OCI-LY3 (cell line): ENCODE measurements at regions not wholly inside any gene's neighbourhood (a gene's known extent, or its start where the extent isn't known, plus 50 kb on each side); places are given as distances from the start of the nearest gene placed in this dataset.

Source experiments
- CTCF ChIP-seq: fragments of 200-600, 300-600 bp; sonication (generic); IDR thresholded peaks from 2 replicates; pipeline ENCODE4 v1.5.1; 2014; ENCODE audit warnings: antibody characterized with exemption, low read length, low read depth
- EZH2phosphoT487 ChIP-seq: fragments of 200-600 bp; shearing (Covaris generic); IDR thresholded peaks from 2 replicates; pipeline ENCODE4 v1.6.1; 2018; ENCODE audit warnings: antibody characterized with exemption, mixed run types, low read depth

DNA sequence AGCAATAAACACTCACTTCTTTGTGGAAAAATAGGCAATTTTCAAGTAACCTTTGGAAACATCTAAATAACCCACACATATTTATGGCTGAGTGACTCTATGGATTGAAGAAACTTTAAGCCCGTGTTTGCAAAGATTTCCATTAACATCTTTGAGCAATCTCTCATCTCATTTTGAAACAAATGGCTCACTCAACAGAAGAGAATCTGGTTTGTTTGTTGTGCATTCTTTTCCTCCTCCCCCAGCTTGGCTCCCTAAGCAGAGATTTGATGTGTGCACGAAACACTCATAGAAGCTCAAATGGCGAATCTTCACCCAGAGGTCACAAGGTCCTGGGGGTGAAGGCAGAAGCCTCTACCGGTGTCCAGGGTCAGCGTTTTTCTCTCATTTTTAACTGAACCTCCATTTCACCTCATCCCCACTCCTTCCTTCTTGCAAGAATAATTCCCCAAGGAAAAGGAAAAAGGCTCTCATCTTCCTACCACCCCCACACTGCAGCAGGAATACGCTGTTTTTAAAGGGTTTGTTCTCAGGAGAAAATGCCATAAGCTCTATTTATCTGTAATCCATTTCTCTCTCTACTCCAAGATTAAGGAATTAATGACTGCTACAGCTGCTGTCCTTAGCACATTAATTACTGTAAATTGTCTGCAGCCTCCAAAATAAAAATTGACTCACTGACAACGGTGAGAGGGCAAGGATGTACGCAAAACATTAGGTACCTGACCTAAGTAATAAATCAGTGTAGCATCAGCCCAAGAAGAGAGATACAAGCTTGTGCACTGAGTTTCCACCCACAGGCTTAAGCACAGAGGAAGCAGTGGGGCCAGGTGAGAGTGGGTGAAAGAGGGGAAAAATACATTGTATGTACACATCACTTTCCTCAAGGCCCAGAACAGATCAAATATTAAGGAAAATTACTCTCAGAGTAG lies 307.6 kb upstream of the NOCT start:
- TF ChIP-seq CTCF (no peak), EZH2phosphoT487 (no peak)
